SU-DHL-6 (cell line): ENCODE measurements at regions not wholly inside any gene's neighbourhood (a gene's known extent, or its start where the extent isn't known, plus 50 kb on each side); places are given as distances from the start of the nearest gene placed in this dataset.

Experiments
- H2AFZ ChIP-seq: fragments of 200-600 bp; sonication (generic); 2 replicates; pipeline ENCODE4 v1.6.1; 2014; ENCODE audit warnings: low read depth, mild to moderate bottlenecking, moderate library complexity, mixed read lengths, antibody characterized with exemption, low read length; ENCODE audit not compliant: severe bottlenecking
- H3F3A ChIP-seq: fragments of 200-600 bp; shearing (Covaris generic); 2 replicates; pipeline ENCODE4 v1.6.0; 2016; ENCODE audit warnings: antibody characterized with exemption, mild to moderate bottlenecking; ENCODE audit not compliant: insufficient read depth
- H3K27ac ChIP-seq: fragments of 200-600 bp; sonication (generic); 2 replicates; pipeline ENCODE4 v1.5.1; 2016; ENCODE audit warnings: low read depth, mild to moderate bottlenecking, low read length, moderate library complexity, mixed read lengths
- H3K27me3 ChIP-seq: fragments of 200-600 bp; sonication (generic), shearing (Covaris generic); 2 replicates; pipeline ENCODE4 v1.6.0; 2014; ENCODE audit warnings: mild to moderate bottlenecking, low read length
- H3K36me3 ChIP-seq: fragments of 200-600 bp; sonication (generic); 2 replicates; pipeline ENCODE4 v1.6.1; 2014; ENCODE audit warnings: mild to moderate bottlenecking, low read length, mixed read lengths
- H3K4me2 ChIP-seq: fragments of 300-600, 200-600 bp; shearing (Covaris generic), sonication (generic); 2 replicates; pipeline ENCODE4 v1.6.0; 2014; ENCODE audit warnings: low read length, low read depth, mild to moderate bottlenecking; ENCODE audit not compliant: poor library complexity, severe bottlenecking
- H3K4me3 ChIP-seq: fragments of 200-600 bp; sonication (generic); 2 replicates; pipeline ENCODE4 v1.5.1; 2014; ENCODE audit warnings: antibody characterized with exemption, low read length, mild to moderate bottlenecking, mixed read lengths; ENCODE audit not compliant: insufficient read depth, poor library complexity, severe bottlenecking
- H3K79me2 ChIP-seq: fragments of 200-600 bp; sonication (generic); 2 replicates; pipeline ENCODE4 v1.6.1; 2014; ENCODE audit warnings: mild to moderate bottlenecking, low read length, moderate library complexity; ENCODE audit not compliant: insufficient read depth
- H3K9ac ChIP-seq: fragments of 200-600 bp; sonication (generic); 2 replicates; pipeline ENCODE4 v1.7.0; 2014; ENCODE audit warnings: mild to moderate bottlenecking, low read length
- H3K9me2 ChIP-seq: fragments of 200-600 bp; sonication (generic); replicated peaks from 2 replicates; pipeline ENCODE4 v1.6.1; 2014; ENCODE audit warnings: low read length; ENCODE audit not compliant: insufficient read depth
- H3K9me3 ChIP-seq: fragments of 200-600 bp; sonication (generic); 2 replicates; pipeline ENCODE4 v1.6.1; 2014; ENCODE audit warnings: low read length, mixed read lengths; ENCODE audit not compliant: insufficient read depth
- H4K20me1 ChIP-seq: fragments of 200-600 bp; sonication (generic); 2 replicates; pipeline ENCODE4 v1.6.1; 2014; ENCODE audit warnings: low read depth, mild to moderate bottlenecking, antibody characterized with exemption, low read length, moderate library complexity, mixed read lengths
- CTCF ChIP-seq: fragments of 200-600 bp; sonication (generic); IDR thresholded peaks from one replicate; pipeline ENCODE4 v1.5.1; 2017; ENCODE audit warnings: antibody characterized with exemption, mild to moderate bottlenecking, low read length, moderate library complexity; ENCODE audit not compliant: insufficient read depth, poor library complexity, severe bottlenecking
- EZH2phosphoT487 ChIP-seq: fragments of 200-600 bp; sonication (generic), shearing (Covaris generic); conservative IDR thresholded peaks from 2 replicates; pipeline ENCODE4 v1.6.1; 2018; ENCODE audit warnings: mild to moderate bottlenecking, antibody characterized with exemption, low read length, moderate library complexity, mixed read lengths

GRCh38 chr18:45260125-45260524 lies 355.2 kb upstream of the SLC14A2 start:
- Histone ChIP-seq H3K9ac (no peak overlapping the region), H3K36me3 (no peaks in the 10 kb centered on the region), H3K27me3 (no peaks in the 10 kb centered on the region; the same call in 1 of the 2 replicates), H3K79me2 (no peaks in the 10 kb centered on the region), H3K27ac (no peak overlapping the region), H2AFZ (no peak overlapping the region), H3K4me3 (no peak overlapping the region), H3K9me3 (no peaks in the 10 kb centered on the region), H3K9me2 (no peaks in the 10 kb centered on the region), H3F3A (no peaks in the 10 kb centered on the region), H3K4me2 (no peak overlapping the region), H4K20me1 (no peaks in the 10 kb centered on the region)
- TF ChIP-seq CTCF (no peak), EZH2phosphoT487 (no peak)

- H3K79me2 ChIP-seq: no peaks in the 10 kb centered on the region
- no peak overlapping the region for H2AFZ ChIP-seq
- no peak overlapping the region for H3K9ac ChIP-seq
Observed at GRCh38 chr18:45266023-45266422, 349.3 kb upstream of the SLC14A2 start.

GRCh38 chr18:45267622-45268021 lies 347.7 kb upstream of the SLC14A2 start:
- H2AFZ ChIP-seq: no peak overlapping the region
- H3F3A ChIP-seq: no peaks in the 10 kb centered on the region
- H3K9ac ChIP-seq: no peak overlapping the region
- H3K27ac ChIP-seq: no peak overlapping the region
- H3K4me3 ChIP-seq: no peak overlapping the region
- no peak overlapping the region for H3K4me2 ChIP-seq
- no peak for TF ChIP-seq EZH2phosphoT487
- H3K36me3 ChIP-seq: no peaks in the 10 kb centered on the region
- H3K9me3 ChIP-seq: no peaks in the 10 kb centered on the region
- H3K79me2 ChIP-seq: no peaks in the 10 kb centered on the region
- no peaks in the 10 kb centered on the region for H4K20me1 ChIP-seq
- H3K9me2 ChIP-seq: no peaks in the 10 kb centered on the region
- H3K27me3 ChIP-seq: no peaks in the 10 kb centered on the region

More at GRCh38 chr18:45266023-45266422, 349.3 kb upstream of the SLC14A2 start:
- H3F3A ChIP-seq: no peaks in the 10 kb centered on the region
- H3K36me3 ChIP-seq: no peaks in the 10 kb centered on the region
- H3K9me3 ChIP-seq: no peaks in the 10 kb centered on the region
- no peaks in the 10 kb centered on the region for H4K20me1 ChIP-seq
- no peak overlapping the region for H3K4me2 ChIP-seq
- no peaks in the 10 kb centered on the region for H3K27me3 ChIP-seq
- no peak overlapping the region for H3K27ac ChIP-seq
- H3K4me3 ChIP-seq: no peak overlapping the region
- H3K9me2 ChIP-seq: no peaks in the 10 kb centered on the region
- TF ChIP-seq CTCF (no peak), EZH2phosphoT487 (no peak)

- Histone ChIP-seq H3K4me2 (no peak overlapping the region), H3K36me3 (no peaks in the 10 kb centered on the region), H4K20me1 (no peaks in the 10 kb centered on the region), H3K27me3 (no peaks in the 10 kb centered on the region), H3K9me2 (no peaks in the 10 kb centered on the region), H3K9ac (no peak overlapping the region), H3F3A (no peaks in the 10 kb centered on the region), H3K4me3 (no peak overlapping the region), H3K79me2 (no peaks in the 10 kb centered on the region), H3K9me3 (no peaks in the 10 kb centered on the region), H3K27ac (no peak overlapping the region), H2AFZ (no peak overlapping the region)
- TF ChIP-seq EZH2phosphoT487 (no peak), CTCF (no peak)
Observed at GRCh38 chr18:45268583-45268982, 346.7 kb upstream of the SLC14A2 start.
